ENCODE measurements at regions not wholly inside any gene's neighbourhood (a gene's known extent, or its start where the extent isn't known, plus 50 kb on each side); places are given as distances from the start of the nearest gene placed in this dataset.
A peak's percentile ranks its signal among the peaks of the same experiment; 100 is the strongest.
"Not testable (repeated sequence)": the region's sequence is repeated elsewhere in the genome, so short reads cannot be mapped to it uniquely, and the experiment has no call there.

- no peak for DNase-seq
Observed at GRCh38 chr4:81723019-81723884, 251.5 kb upstream of the RASGEF1B start.

DNA sequence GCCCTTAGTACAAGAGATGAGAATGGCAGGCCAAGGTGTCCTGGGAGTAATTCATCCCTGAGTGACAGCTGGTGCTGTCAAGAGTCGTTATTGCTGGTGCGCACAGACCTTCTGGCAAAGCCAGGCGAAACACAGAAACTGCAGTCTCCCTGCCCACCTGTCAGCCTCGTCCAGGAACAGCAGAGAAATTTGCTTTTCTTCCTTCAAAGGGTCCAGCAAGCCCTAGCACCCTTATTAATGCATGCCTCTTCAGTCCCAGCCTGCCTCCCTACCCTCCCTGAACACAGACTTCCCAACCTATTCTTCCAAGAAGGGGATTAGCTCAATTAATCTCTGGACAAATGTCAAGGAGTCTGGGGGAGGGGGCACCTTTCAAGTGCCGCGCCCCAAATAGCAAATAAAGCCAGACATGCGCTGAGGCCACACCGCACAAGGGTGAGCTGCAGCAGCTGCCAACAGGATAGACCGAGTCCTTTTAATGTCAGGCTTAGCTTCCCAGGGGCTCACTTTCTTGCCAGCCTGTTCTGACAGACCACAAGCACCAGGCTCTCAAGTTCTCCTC lies 250.7 kb upstream of the RASGEF1B start:
- no peak for DNase-seq

GRCh38 chr4:81715757-81716156 lies 244.1 kb upstream of the RASGEF1B start:
- no peak for DNase-seq

DNA sequence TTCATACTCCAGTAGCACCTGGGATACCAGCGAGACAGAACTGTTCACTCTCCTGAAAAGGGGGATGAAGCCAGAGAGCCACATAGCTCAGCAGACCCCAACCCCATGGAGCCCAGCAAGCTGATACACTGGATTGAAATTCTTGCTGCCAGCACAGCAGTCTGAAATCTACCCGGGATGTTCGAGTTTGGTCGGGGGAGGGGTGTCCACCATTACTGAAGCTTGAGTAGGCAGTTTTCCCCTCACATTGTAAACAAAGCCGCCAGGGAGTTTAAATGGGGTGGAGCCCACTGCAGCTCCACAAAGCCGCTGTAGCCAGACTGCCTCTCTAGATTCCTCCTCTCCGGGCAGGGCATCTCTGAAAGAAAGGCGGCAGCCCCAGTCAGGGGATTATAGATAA lies 243.7 kb upstream of the RASGEF1B start:
- not testable (repeated sequence) for DNase-seq

GRCh38 chr4:81714291-81714690 lies 242.6 kb upstream of the RASGEF1B start:
- no peak for DNase-seq

- no peak for DNase-seq
Observed at GRCh38 chr4:81712714-81713113, 241.0 kb upstream of the RASGEF1B start.

- peak; percentile 74 for DNase-seq
Observed at GRCh38 chr4:81704461-81704860, 232.8 kb upstream of the RASGEF1B start.

GRCh38 chr4:81700189-81700588 lies 228.5 kb upstream of the RASGEF1B start:
- no peak for DNase-seq

DNA sequence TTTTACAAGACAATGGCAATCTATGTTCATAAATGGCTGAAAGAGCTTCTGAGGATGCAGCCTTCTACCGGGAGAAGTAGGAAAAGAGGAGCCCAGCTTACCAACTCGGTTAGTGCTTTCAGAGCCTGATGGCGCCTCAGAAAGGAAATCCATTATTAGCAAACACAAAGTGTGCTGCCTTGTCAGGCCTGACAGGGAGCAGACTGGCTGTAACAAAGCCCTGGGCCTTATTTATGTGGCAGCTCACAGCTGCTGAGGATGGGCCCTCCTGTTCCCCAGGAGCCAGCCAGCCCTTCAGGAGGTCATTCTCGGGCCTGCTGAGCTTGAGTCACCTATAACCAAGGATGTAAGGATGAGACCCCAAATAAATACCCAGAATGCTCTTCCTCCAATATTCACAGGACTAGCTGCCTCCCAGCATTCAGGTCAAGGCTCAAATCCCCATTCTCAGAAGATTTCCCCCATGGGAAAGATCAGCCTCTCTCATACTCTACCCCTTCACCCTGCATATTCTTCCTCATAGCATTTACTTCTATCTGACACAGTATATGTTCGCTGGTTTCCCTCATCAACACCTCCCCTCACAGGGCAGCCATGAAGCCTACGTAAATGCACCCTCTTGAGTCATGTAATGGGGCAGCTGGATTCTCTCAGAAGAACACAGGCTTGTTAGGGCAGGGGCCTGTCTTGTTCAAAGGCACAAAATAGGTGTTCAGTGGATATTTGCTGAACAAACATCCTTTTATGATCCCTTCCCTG lies 227.0 kb upstream of the RASGEF1B start:
- no peak for DNase-seq

GRCh38 chr4:81694176-81694913 lies 222.6 kb upstream of the RASGEF1B start:
- DNase-seq: no peak

DNA sequence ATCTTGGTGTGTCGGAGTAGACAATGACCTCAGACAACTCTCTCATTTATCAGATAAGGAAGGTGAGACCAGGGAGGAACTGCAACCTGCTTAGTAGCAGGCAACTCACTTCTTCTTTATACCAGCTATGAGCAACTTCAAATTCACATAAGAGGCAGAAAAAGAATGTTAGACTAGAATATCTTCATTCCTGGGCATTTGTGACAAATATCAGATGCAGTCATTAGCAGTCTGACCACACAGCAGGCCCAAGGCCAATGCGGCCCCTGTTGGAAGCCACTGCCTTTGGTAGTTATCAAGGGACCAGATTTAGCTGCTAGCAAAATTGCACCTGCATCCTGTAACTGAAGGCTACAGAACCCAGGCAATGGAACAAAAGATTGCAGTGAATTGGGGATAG lies 219.2 kb upstream of the RASGEF1B start:
- DNase-seq: no peak

DNA sequence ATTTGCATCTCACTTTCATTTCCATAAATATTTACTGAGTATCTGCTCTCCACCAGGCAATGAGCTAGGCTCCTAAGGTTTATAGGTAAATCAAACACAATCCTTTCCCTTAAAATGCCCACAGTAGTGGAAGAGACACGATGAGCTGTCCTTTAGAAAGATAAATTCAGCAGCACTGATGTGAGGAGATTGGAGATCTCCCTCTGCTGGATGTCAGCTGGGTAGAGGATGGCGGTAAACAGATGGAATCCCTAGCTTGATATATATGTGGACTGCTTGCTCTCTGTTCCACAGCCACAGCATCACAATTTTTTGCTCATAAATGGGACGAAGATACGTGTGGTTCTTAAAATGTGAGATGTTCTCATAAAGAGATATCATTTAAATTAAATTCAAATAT lies 216.4 kb upstream of the RASGEF1B start:
- no peak for DNase-seq

DNA sequence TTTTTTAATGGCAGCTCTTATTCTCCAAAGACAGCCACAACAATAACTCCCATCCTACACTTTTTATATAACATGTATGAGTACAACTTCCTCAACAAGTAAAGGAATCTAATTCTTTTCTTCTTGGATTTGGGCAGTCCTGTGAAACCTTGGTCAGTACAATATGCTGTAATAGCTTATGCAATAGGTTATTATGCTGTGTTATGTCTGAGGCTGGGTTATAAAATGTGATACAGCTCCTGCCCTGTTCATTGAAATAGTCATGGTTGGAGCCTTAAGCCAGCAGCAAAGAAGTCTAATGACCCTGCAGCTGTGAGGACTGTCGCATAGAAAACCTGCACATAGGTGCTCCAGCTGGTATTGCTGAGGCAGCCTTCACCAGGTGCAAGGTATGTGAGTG lies 215.8 kb upstream of the RASGEF1B start:
- no peak for DNase-seq

GRCh38 chr4:81685104-81685503 lies 213.4 kb upstream of the RASGEF1B start:
- no peak for DNase-seq

- no peak for DNase-seq
Observed at GRCh38 chr4:81684352-81684751, 212.6 kb upstream of the RASGEF1B start.

DNA sequence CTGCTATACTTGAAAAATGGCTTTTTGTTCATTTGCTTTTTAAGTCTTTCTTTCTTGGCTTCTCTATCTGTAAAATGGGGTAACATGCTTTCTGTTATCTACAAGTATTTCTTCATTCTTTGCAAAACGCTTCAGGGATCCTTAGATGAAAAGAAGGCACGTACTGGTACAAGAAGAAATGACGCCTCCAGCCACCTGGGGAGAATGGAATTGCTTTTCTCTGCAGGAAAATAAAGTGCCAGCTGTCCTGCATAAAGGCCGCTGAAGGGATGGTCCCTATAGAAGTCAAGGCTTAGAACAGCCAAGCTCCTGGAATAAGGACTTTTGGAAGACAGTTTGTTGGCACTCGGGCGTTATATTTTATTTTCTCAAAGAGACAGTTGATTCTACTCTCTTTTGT lies 210.8 kb upstream of the RASGEF1B start:
- no peak for DNase-seq

GRCh38 chr4:81679315-81679714 lies 207.6 kb upstream of the RASGEF1B start:
- no peak for DNase-seq

GRCh38 chr4:81678801-81679200 lies 207.1 kb upstream of the RASGEF1B start:
- no peak for DNase-seq

DNA sequence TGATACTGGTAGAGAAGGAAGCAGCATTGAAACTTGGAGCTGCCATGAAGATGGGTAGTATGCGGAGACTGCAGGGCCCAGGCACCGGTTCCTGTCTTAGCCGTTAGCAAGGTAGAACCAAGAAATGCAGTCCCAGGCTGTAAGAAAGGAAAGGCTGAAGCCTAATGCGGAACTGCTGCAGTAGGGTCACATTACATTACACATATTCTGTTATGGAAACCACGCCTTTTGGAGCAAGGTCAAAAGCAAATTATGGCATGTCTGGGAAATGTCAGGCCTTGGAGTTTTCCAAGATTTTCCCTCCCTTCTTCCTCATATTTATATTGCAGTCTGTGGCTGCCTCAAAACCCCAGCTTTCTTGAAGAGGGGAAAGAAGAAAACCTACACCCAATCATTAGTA lies 204.8 kb upstream of the RASGEF1B start:
- DNase-seq: peak; percentile 94

DNA sequence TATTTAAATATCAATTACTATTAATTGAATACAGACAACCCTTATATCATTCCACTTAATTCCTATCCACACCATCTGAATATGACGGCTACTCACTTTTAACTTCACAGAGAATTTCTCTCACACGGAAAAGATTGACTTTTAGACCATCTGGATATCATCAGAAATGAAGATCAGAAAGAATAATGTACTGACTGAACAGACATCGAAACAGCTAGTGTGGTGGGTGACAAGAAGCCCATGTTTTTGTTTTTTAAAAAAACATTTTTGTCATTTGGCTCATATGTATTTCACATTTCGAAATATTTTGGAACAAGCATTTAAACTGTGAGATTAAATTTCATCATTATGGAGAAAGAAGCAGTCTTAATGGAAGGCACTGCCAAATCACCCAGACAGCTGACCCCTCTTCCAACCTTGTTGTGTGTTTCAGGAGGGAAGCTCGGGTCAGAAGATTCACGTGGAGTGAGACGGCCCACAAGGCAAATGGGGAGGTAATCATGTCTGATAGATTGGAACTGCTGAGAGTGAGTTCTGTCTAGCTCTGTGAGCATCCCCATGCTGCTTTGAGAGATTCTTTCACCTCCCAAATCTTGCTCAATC lies 204.2 kb upstream of the RASGEF1B start:
- peak; percentile 46 for DNase-seq

- no peak for DNase-seq
Observed at GRCh38 chr4:81673961-81674360, 202.3 kb upstream of the RASGEF1B start.

GRCh38 chr4:81668328-81668727 lies 196.6 kb upstream of the RASGEF1B start:
- DNase-seq: not testable (repeated sequence)

All from skin of body (tissue), 1 donor.